ENCODE measurements at regions not wholly inside any gene's neighbourhood (a gene's known extent, or its start where the extent isn't known, plus 50 kb on each side); places are given as distances from the start of the nearest gene placed in this dataset.

GRCh38 chr21:15319727-15320126 lies 254.9 kb upstream of the NRIP1 start:
- no peaks in the 10 kb centered on the region for H3K36me3 Mint-ChIP-seq (ENCODE audit: insufficient read depth, unreplicated experiment)
- H3K4me1 Mint-ChIP-seq (ENCODE audit: insufficient read depth, unreplicated experiment): no peaks in the 10 kb centered on the region
- intact Hi-C loops (cut with micrococcal nuclease): no loop called here
- no peak overlapping the region for H3K4me3 Mint-ChIP-seq (ENCODE audit: unreplicated experiment)
- peaks cover 7% of the 10 kb centered on the region for H3K9me3 Mint-ChIP-seq (ENCODE audit: unreplicated experiment)
- no TSS peak for BruUV-seq (replicated peaks)
- ChIA-PET CTCF (no interaction called here), POLR2A (no interaction called here)
- DNase-seq (ENCODE audit: unreplicated experiment): no peak
- H3K27ac Mint-ChIP-seq (ENCODE audit: low read depth, unreplicated experiment): no peak overlapping the region
- TF ChIP-seq CTCF (IDR thresholded peaks at IDR 0.05; ENCODE audit: unreplicated experiment): no peak
- H3K27me3 Mint-ChIP-seq (ENCODE audit: insufficient read depth, unreplicated experiment): no peaks in the 10 kb centered on the region

- no peaks in the 10 kb centered on the region for H3K4me1 Mint-ChIP-seq (ENCODE audit: insufficient read depth, unreplicated experiment)
- H3K27me3 Mint-ChIP-seq (ENCODE audit: insufficient read depth, unreplicated experiment): no peaks in the 10 kb centered on the region
- POLR2A ChIA-PET: no interaction called here
- no peaks in the 10 kb centered on the region for H3K9me3 Mint-ChIP-seq (ENCODE audit: unreplicated experiment)
- no TSS peak for BruUV-seq (replicated peaks)
- no peak overlapping the region for H3K4me3 Mint-ChIP-seq (ENCODE audit: unreplicated experiment)
- CTCF ChIA-PET: no interaction called here
- TF ChIP-seq CTCF (IDR thresholded peaks at IDR 0.05; ENCODE audit: unreplicated experiment): no peak
- H3K36me3 Mint-ChIP-seq (ENCODE audit: insufficient read depth, unreplicated experiment): no peaks in the 10 kb centered on the region
- DNase-seq (ENCODE audit: unreplicated experiment): no peak
- intact Hi-C loops (cut with micrococcal nuclease): no loop called here
- no peak overlapping the region for H3K27ac Mint-ChIP-seq (ENCODE audit: low read depth, unreplicated experiment)
These were observed 259.7 kb upstream of the NRIP1 start for GRCh38 chr21:15324542-15324941.

GRCh38 chr21:15326032-15326867 lies 261.4 kb upstream of the NRIP1 start:
- Mint-ChIP-seq H3K9me3 (ENCODE audit: unreplicated experiment) (no peaks in the 10 kb centered on the region), H3K27me3 (ENCODE audit: insufficient read depth, unreplicated experiment) (no peaks in the 10 kb centered on the region), H3K4me1 (ENCODE audit: insufficient read depth, unreplicated experiment) (no peaks in the 10 kb centered on the region), H3K36me3 (ENCODE audit: insufficient read depth, unreplicated experiment) (no peaks in the 10 kb centered on the region), H3K27ac (ENCODE audit: low read depth, unreplicated experiment) (no peak overlapping the region), H3K4me3 (ENCODE audit: unreplicated experiment) (no peak overlapping the region)
- no peak for DNase-seq (ENCODE audit: unreplicated experiment)
- ChIA-PET POLR2A (no interaction called here), CTCF (no interaction called here)
- intact Hi-C loops (cut with micrococcal nuclease): no loop called here
- TF ChIP-seq CTCF (IDR thresholded peaks at IDR 0.05; ENCODE audit: unreplicated experiment): no peak
- BruUV-seq (replicated peaks): no TSS peak

GRCh38 chr21:15327637-15328265 lies 263.0 kb upstream of the NRIP1 start:
- Mint-ChIP-seq H3K4me3 (ENCODE audit: unreplicated experiment) (no peak overlapping the region), H3K4me1 (ENCODE audit: insufficient read depth, unreplicated experiment) (no peaks in the 10 kb centered on the region), H3K36me3 (ENCODE audit: insufficient read depth, unreplicated experiment) (no peaks in the 10 kb centered on the region), H3K27me3 (ENCODE audit: insufficient read depth, unreplicated experiment) (no peaks in the 10 kb centered on the region), H3K27ac (ENCODE audit: low read depth, unreplicated experiment) (no peak overlapping the region), H3K9me3 (ENCODE audit: unreplicated experiment) (no peaks in the 10 kb centered on the region)
- intact Hi-C loops (cut with micrococcal nuclease): no loop called here
- BruUV-seq (replicated peaks): no TSS peak
- DNase-seq (ENCODE audit: unreplicated experiment): no peak
- ChIA-PET POLR2A (no interaction called here), CTCF (no interaction called here)
- TF ChIP-seq CTCF (IDR thresholded peaks at IDR 0.05; ENCODE audit: unreplicated experiment): no peak

All from MCF 10A (cell line).